GM12872 (cell line): ENCODE measurements at regions not wholly inside any gene's neighbourhood (a gene's known extent, or its start where the extent isn't known, plus 50 kb on each side); places are given as distances from the start of the nearest gene placed in this dataset.

Experiments used
- TF ChIP-seq, protein P1 (sequence below): IDR thresholded peaks from 3 replicates; pipeline ENCODE4 v1.5.1; 2011; ENCODE audit warnings: low read depth, mild to moderate bottlenecking, low read length, moderate library complexity; ENCODE audit not compliant: insufficient read depth

GRCh38 chr3:87834327-87834726 is 224.5 kb downstream of the CGGBP1 start:
- TF ChIP-seq, protein P1, sequence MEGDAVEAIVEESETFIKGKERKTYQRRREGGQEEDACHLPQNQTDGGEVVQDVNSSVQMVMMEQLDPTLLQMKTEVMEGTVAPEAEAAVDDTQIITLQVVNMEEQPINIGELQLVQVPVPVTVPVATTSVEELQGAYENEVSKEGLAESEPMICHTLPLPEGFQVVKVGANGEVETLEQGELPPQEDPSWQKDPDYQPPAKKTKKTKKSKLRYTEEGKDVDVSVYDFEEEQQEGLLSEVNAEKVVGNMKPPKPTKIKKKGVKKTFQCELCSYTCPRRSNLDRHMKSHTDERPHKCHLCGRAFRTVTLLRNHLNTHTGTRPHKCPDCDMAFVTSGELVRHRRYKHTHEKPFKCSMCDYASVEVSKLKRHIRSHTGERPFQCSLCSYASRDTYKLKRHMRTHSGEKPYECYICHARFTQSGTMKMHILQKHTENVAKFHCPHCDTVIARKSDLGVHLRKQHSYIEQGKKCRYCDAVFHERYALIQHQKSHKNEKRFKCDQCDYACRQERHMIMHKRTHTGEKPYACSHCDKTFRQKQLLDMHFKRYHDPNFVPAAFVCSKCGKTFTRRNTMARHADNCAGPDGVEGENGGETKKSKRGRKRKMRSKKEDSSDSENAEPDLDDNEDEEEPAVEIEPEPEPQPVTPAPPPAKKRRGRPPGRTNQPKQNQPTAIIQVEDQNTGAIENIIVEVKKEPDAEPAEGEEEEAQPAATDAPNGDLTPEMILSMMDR = no peak

GRCh38 chr3:87833039-87833377 is 225.8 kb downstream of the CGGBP1 start:
- TF ChIP-seq, protein P1 = no peak

- TF ChIP-seq, protein P1 = no peak
Measured at GRCh38 chr3:87828046-87828445, 230.8 kb downstream of the CGGBP1 start.

DNA sequence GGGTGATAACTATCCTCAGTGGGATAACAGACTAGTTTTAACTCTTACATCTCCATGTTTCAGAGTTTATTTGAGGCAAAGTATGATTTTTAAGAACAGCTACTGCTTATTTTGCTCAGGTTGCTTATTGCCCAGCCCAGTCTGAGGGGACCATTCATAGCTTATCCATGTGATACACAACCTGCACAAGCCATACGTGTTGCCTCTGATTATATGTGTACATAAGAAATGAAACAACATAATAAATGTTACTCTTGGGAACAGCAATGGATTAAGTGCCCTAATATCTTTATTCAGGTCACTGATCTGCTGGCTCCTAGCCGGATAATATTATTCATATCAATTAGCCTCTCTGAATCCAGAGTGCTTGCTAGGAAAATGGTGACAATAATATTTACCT is 236.2 kb downstream of the CGGBP1 start:
- TF ChIP-seq, protein P1 = no peak

GRCh38 chr3:87811953-87812352 is 246.9 kb downstream of the CGGBP1 start:
- TF ChIP-seq, protein P1 = no peak

- TF ChIP-seq, protein P1 = no peak
Measured at GRCh38 chr3:87810452-87811016, 248.3 kb downstream of the CGGBP1 start.

DNA sequence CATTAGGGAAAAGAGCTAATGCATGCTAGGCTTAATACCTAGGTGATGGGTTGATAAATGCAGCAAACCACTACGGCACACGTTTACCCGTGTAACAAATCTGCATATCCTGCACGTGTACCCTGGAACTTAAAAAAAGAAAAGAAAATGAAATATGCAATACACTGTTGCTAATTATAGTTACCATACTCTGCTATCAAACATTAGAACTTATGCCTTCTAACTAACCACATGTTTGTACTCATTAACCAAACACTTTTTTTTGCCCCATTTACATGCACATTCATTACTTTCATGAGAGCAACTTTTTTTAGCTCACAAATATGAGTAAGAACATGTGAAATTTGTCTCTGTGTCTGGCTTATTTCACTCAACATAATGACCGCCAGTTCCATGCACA is 253.1 kb downstream of the CGGBP1 start:
- TF ChIP-seq, protein P1 = no peak
